ENCODE measurements at regions not wholly inside any gene's neighbourhood (a gene's known extent, or its start where the extent isn't known, plus 50 kb on each side); places are given as distances from the start of the nearest gene placed in this dataset.
A peak's percentile ranks its signal among the peaks of the same experiment; 100 is the strongest.

- no peak for DNase-seq
Measured at GRCh38 chr22:48199667-48200066, 1437.2 kb downstream of the TBC1D22A start.

GRCh38 chr22:48198489-48199459 lies 1436.3 kb downstream of the TBC1D22A start:
- DNase-seq = peak; percentile 35

GRCh38 chr22:48197189-48197690 lies 1434.8 kb downstream of the TBC1D22A start:
- DNase-seq = no peak

GRCh38 chr22:48192920-48193319 lies 1430.5 kb downstream of the TBC1D22A start:
- peak; percentile 10 for DNase-seq

GRCh38 chr22:48192071-48192470 lies 1429.6 kb downstream of the TBC1D22A start:
- DNase-seq = no peak

GRCh38 chr22:48188231-48188721 lies 1425.8 kb downstream of the TBC1D22A start:
- no peak for DNase-seq

GRCh38 chr22:48187356-48187755 lies 1424.9 kb downstream of the TBC1D22A start:
- no peak for DNase-seq

- no peak for DNase-seq
Measured at GRCh38 chr22:48186146-48186790, 1423.8 kb downstream of the TBC1D22A start.

- DNase-seq = no peak
Measured at GRCh38 chr22:48185071-48186055, 1422.9 kb downstream of the TBC1D22A start.

- no peak for DNase-seq
Measured at GRCh38 chr22:48182846-48183805, 1420.7 kb downstream of the TBC1D22A start.

GRCh38 chr22:48182031-48182430 lies 1419.6 kb downstream of the TBC1D22A start:
- DNase-seq = no peak

- no peak for DNase-seq
Measured at GRCh38 chr22:48181263-48181955, 1419.0 kb downstream of the TBC1D22A start.

- no peak for DNase-seq
Measured at GRCh38 chr22:48180631-48181030, 1418.2 kb downstream of the TBC1D22A start.

- DNase-seq = no peak
Measured at GRCh38 chr22:48179571-48180546, 1417.4 kb downstream of the TBC1D22A start.

GRCh38 chr22:48178536-48178935 lies 1416.1 kb downstream of the TBC1D22A start:
- DNase-seq = no peak

- DNase-seq = no peak
Measured at GRCh38 chr22:48177631-48178030, 1415.2 kb downstream of the TBC1D22A start.

- DNase-seq = no peak
Measured at GRCh38 chr22:48175721-48176120, 1413.3 kb downstream of the TBC1D22A start.

GRCh38 chr22:48173773-48174160 lies 1411.3 kb downstream of the TBC1D22A start:
- no peak for DNase-seq

GRCh38 chr22:48173061-48173772 lies 1410.8 kb downstream of the TBC1D22A start:
- DNase-seq = no peak

Measured in inflammatory macrophage treated with lipopolysaccharide for 4 hours (primary cell).